ENCODE measurements at regions not wholly inside any gene's neighbourhood (a gene's known extent, or its start where the extent isn't known, plus 50 kb on each side); places are given as distances from the start of the nearest gene placed in this dataset.

DNA sequence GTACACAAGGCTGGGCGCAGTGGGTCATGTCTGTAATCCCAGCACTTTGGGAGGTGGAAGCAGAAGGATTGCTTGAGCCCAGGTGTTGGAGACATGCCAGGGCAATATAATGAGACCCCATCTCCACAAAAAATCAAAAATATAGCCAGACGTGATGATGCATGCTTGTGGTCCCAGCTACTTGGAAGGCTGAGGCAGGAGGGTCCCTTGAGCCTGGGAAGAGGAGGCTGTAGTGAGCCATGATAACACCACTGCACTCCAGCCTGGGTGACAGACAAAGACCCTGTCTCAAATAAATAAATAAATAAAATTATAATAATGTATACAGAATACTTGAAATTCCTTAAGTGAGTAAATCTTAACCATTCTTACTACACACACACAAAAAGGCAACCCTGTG is 127.7 kb downstream of the SPRY2 start:
- TF ChIP-seq, protein P1, sequence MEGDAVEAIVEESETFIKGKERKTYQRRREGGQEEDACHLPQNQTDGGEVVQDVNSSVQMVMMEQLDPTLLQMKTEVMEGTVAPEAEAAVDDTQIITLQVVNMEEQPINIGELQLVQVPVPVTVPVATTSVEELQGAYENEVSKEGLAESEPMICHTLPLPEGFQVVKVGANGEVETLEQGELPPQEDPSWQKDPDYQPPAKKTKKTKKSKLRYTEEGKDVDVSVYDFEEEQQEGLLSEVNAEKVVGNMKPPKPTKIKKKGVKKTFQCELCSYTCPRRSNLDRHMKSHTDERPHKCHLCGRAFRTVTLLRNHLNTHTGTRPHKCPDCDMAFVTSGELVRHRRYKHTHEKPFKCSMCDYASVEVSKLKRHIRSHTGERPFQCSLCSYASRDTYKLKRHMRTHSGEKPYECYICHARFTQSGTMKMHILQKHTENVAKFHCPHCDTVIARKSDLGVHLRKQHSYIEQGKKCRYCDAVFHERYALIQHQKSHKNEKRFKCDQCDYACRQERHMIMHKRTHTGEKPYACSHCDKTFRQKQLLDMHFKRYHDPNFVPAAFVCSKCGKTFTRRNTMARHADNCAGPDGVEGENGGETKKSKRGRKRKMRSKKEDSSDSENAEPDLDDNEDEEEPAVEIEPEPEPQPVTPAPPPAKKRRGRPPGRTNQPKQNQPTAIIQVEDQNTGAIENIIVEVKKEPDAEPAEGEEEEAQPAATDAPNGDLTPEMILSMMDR (optimal IDR thresholded peaks at IDR 0.05 in 1 of 3, IDR thresholded peaks at IDR 0.05 in 1 of 3, conservative IDR thresholded peaks at IDR 0.05 in 1 of 3; ENCODE audit: extremely low read depth in 1 of 3, insufficient read depth in 2 of 3, low read length in 3 of 3), result no peak
- no peak for TF ChIP-seq EZH2 (IDR thresholded peaks at IDR 0.05; ENCODE audit: low read length)

All from keratinocyte (primary cell).